IMR-90 (cell line): ENCODE measurements at regions not wholly inside any gene's neighbourhood (a gene's known extent, or its start where the extent isn't known, plus 50 kb on each side); places are given as distances from the start of the nearest gene placed in this dataset.

Experiments
- ATAC-seq: fragments of 200-7000 bp; cut with Tn5 transposase; 2 replicates; pipeline ENCODE4 v1.9.1; 2020; ENCODE audit warnings: low read depth, mild to moderate bottlenecking, moderate library complexity
- BruUV-seq: library from RNA; stranded (reverse); fragments of 400-500 nt; replicated peaks from 2 replicates; lab custom pipeline; 2021; lab: Mats Ljungman, UMichigan
- CTCF ChIA-PET: fragments of 300-600 bp; formaldehyde crosslinking; extraction: SDS; loops from one replicate; lab custom pipeline; 2021; ENCODE audit warnings: antibody characterized with exemption; lab: Yijun Ruan, JAX
- POLR2A ChIA-PET: fragments of 300-600 bp; sonication (Branson Sonifier 250); formaldehyde crosslinking; loops from one replicate; lab custom pipeline; 2022; ENCODE audit warnings: antibody characterized with exemption; ENCODE audit not compliant: unreplicated experiment; lab: Charles Lee
- DNase-seq: peaks from one replicate; pipeline ENCODE4 v3.0.0; 2013
- H2AFZ ChIP-seq: replicated peaks from 2 replicates; pipeline ENCODE3; 2013; ENCODE audit warnings: low read length, mild to moderate bottlenecking; ENCODE audit not compliant: poor library complexity
- H2AK5ac ChIP-seq: 2 replicates; pipeline ENCODE4 v1.6.1; 2013; ENCODE audit warnings: low read depth, low read length, inconsistent platforms
- H2AK9ac ChIP-seq: replicated peaks from 2 replicates; pipeline ENCODE3; 2013; ENCODE audit warnings: mild to moderate bottlenecking, low read depth, low read length, moderate library complexity; ENCODE audit not compliant: poor library complexity
- H2BK120ac ChIP-seq: 2 replicates; pipeline ENCODE4 v1.6.1; 2013; ENCODE audit warnings: low read depth, low read length, inconsistent platforms
- H2BK15ac ChIP-seq: 3 replicates; pipeline ENCODE4 v1.6.1; 2013; ENCODE audit warnings: low read depth, low read length, inconsistent platforms
- H2BK20ac ChIP-seq: 2 replicates; pipeline ENCODE4 v1.6.1; 2013; ENCODE audit warnings: low read depth, mild to moderate bottlenecking, inconsistent platforms, low read length, moderate library complexity
- H2BK5ac ChIP-seq: 2 replicates; pipeline ENCODE4 v1.6.1; 2013; ENCODE audit warnings: mild to moderate bottlenecking, low read depth, low read length, inconsistent platforms; ENCODE audit not compliant: poor library complexity, severe bottlenecking
- H3K14ac ChIP-seq: replicated peaks from 2 replicates; pipeline ENCODE4 v1.6.1; 2013; ENCODE audit warnings: low read depth, low read length, inconsistent platforms
- H3K18ac ChIP-seq: 2 replicates; pipeline ENCODE4 v1.6.1; 2013; ENCODE audit warnings: low read depth, low read length, control low read depth
- H3K23ac ChIP-seq: 2 replicates; pipeline ENCODE4 v1.6.1; 2013; ENCODE audit warnings: low read depth, low read length, inconsistent platforms
- H3K27ac ChIP-seq: 2 replicates; pipeline ENCODE4 v1.5.1; 2013; ENCODE audit warnings: mild to moderate bottlenecking, control low read depth, low read length; ENCODE audit not compliant: insufficient read depth
- H3K27me3 ChIP-seq: 2 replicates; pipeline ENCODE4 v1.6.1; 2013; ENCODE audit warnings: low read length; ENCODE audit not compliant: control insufficient read depth, insufficient read depth
- H3K36me3 ChIP-seq: 2 replicates; pipeline ENCODE4 v1.6.1; 2013; ENCODE audit warnings: low read length, mixed read lengths; ENCODE audit not compliant: control insufficient read depth, insufficient read depth
- H3K4ac ChIP-seq: 2 replicates; pipeline ENCODE4 v1.6.1; 2013; ENCODE audit warnings: low read depth, low read length, inconsistent platforms
- H3K4me1 ChIP-seq: 2 replicates; pipeline ENCODE4 v1.6.1; 2013; ENCODE audit warnings: low read length, mixed read lengths; ENCODE audit not compliant: control insufficient read depth, insufficient read depth
- H3K4me2 ChIP-seq: 2 replicates; pipeline ENCODE4 v1.6.1; 2013; ENCODE audit warnings: low read depth, mild to moderate bottlenecking, control low read depth, low read length, moderate library complexity
- H3K4me3 ChIP-seq: 2 replicates; pipeline ENCODE4 v1.5.1; 2013; ENCODE audit warnings: low read depth, mild to moderate bottlenecking, control low read depth, low read length, moderate library complexity; ENCODE audit not compliant: insufficient read depth
- H3K56ac ChIP-seq: 2 replicates; pipeline ENCODE4 v1.6.1; 2013; ENCODE audit warnings: low read length, inconsistent platforms; ENCODE audit not compliant: insufficient read depth; ENCODE audit errors: extremely low read depth
- H3K79me1 ChIP-seq, 2 experiments: 2 replicates each; pipeline ENCODE4 v1.6.1; 2013; ENCODE audit warnings: low read length in 2 of 2, inconsistent platforms in 1 of 2, low read depth in 1 of 2
- H3K9ac ChIP-seq: 2 replicates; pipeline ENCODE4 v1.6.1; 2013; ENCODE audit warnings: low read depth, low read length, control low read depth
- H3K9me1 ChIP-seq: 2 replicates; pipeline ENCODE4 v1.6.1; 2013; ENCODE audit warnings: low read length, inconsistent platforms; ENCODE audit not compliant: insufficient read depth
- H3K9me3 ChIP-seq: 2 replicates; pipeline ENCODE4 v1.6.1; 2013; ENCODE audit warnings: low read length; ENCODE audit not compliant: control insufficient read depth, insufficient read depth
- H4K20me1 ChIP-seq: 2 replicates; pipeline ENCODE4 v1.6.1; 2013; ENCODE audit warnings: low read length, inconsistent platforms; ENCODE audit not compliant: insufficient read depth
- H4K5ac ChIP-seq: 2 replicates; pipeline ENCODE4 v1.6.1; 2013; ENCODE audit warnings: mild to moderate bottlenecking, low read depth, low read length, control low read depth
- H4K8ac ChIP-seq, 2 experiments: 2 replicates each; pipeline ENCODE4 v1.6.1; 2013; ENCODE audit warnings: low read depth in 2 of 2, low read length in 2 of 2, control low read depth in 1 of 2, inconsistent platforms in 1 of 2
- H4K91ac ChIP-seq: 2 replicates; pipeline ENCODE4 v1.6.1; 2013; ENCODE audit warnings: low read depth, low read length, inconsistent platforms; ENCODE audit not compliant: insufficient read depth
- BHLHE40 ChIP-seq: fragments of 150-350 bp; IDR thresholded peaks from 2 replicates; pipeline ENCODE4 v1.6.1; 2016; ENCODE audit warnings: mild to moderate bottlenecking, low read depth, low read length
- CTCF ChIP-seq: conservative IDR thresholded peaks from 2 replicates; pipeline ENCODE4 v1.5.1; 2012; ENCODE audit warnings: mild to moderate bottlenecking, low read depth, low read length, improper control_type of control experiment
- FOS ChIP-seq: fragments of 150-350 bp; IDR thresholded peaks from 2 replicates; pipeline ENCODE4 v1.6.1; 2016; ENCODE audit warnings: low read depth, low read length
- MAZ ChIP-seq: IDR thresholded peaks from 2 replicates; pipeline ENCODE4 v1.6.1; 2012; ENCODE audit warnings: low read depth, mild to moderate bottlenecking, low read length, improper control_type of control experiment, moderate library complexity, borderline replicate concordance
- MXI1 ChIP-seq: IDR thresholded peaks from 2 replicates; pipeline ENCODE4 v1.6.1; 2012; ENCODE audit warnings: low read depth, mild to moderate bottlenecking, low read length, moderate library complexity, borderline replicate concordance
- POLR2A ChIP-seq: IDR thresholded peaks from 2 replicates; pipeline ENCODE4 v1.6.1; 2012; ENCODE audit warnings: mild to moderate bottlenecking, low read depth, low read length
- RAD21 ChIP-seq: IDR thresholded peaks from 2 replicates; pipeline ENCODE4 v1.6.1; 2012; ENCODE audit warnings: low read length, improper control_type of control experiment
- RCOR1 ChIP-seq: IDR thresholded peaks from 2 replicates; pipeline ENCODE4 v1.6.1; 2012; ENCODE audit warnings: mild to moderate bottlenecking, low read length, improper control_type of control experiment; ENCODE audit not compliant: insufficient replicate concordance
- RFX5 ChIP-seq: IDR thresholded peaks from 2 replicates; pipeline ENCODE4 v1.8.0; 2012; ENCODE audit warnings: low read depth, mild to moderate bottlenecking, low read length, moderate library complexity
- SMC3 ChIP-seq: fragments of 150-350 bp; IDR thresholded peaks from 2 replicates; pipeline ENCODE4 v1.6.1; 2016; ENCODE audit warnings: low read depth, mild to moderate bottlenecking, antibody characterized with exemption, low read length, moderate library complexity
- USF2 ChIP-seq: fragments of 150-350 bp; IDR thresholded peaks from 2 replicates; pipeline ENCODE4 v1.6.1; 2017; ENCODE audit warnings: mild to moderate bottlenecking, antibody characterized with exemption, low read length, low read depth
- dilution Hi-C: fragments of 300-500 bp; cut with HindIII; formaldehyde crosslinking; loops from one replicate; pipeline ENCODE4 v1.14.3; 2018; ENCODE audit warnings: low sequenced_read_pairs; ENCODE audit not compliant: unreplicated experiment
- in situ Hi-C: fragments of 300-500 bp; cut with MboI; formaldehyde crosslinking; loops from 3 replicates; pipeline ENCODE4 v1.14.3; 2019; ENCODE audit warnings: low sequenced_read_pairs, inconsistent platforms, mixed read lengths
- intact Hi-C: fragments of 100-400 bp; cut with micrococcal nuclease; formaldehyde crosslinking; loops from 2 replicates; pipeline ENCODE4 v1.10.0; 2022

- CTCF ChIA-PET: no interaction called here
- Histone ChIP-seq H2BK5ac (no peak overlapping the region), H2AFZ (no peak overlapping the region), H3K14ac (no peak overlapping the region), H4K8ac (no peak overlapping the region), H2BK20ac (no peak overlapping the region), H3K23ac (no peak overlapping the region), H4K5ac (no peak overlapping the region), H3K4me3 (no peak overlapping the region), H2BK15ac (no peak overlapping the region), H2BK120ac (no peak overlapping the region), H4K20me1 (no peaks in the 10 kb centered on the region), H2AK9ac (no peak overlapping the region), H3K9me1 (no peaks in the 10 kb centered on the region), H2AK5ac (no peak overlapping the region), H3K27ac (no peak overlapping the region), H3K36me3 (no peaks in the 10 kb centered on the region), H3K79me1 (no peaks in the 10 kb centered on the region), H4K91ac (no peak overlapping the region), H3K56ac (no peak overlapping the region), H3K9me3 (peaks cover 2% of the 10 kb centered on the region; the same call in 1 of the 2 replicates), H3K4ac (no peak overlapping the region), H3K4me2 (no peak overlapping the region), H3K4me1 (no peaks in the 10 kb centered on the region), H3K18ac (no peak overlapping the region), H3K27me3 (no peaks in the 10 kb centered on the region), H3K9ac (no peak overlapping the region)
- BruUV-seq: no TSS peak
- dilution Hi-C loops: no loop called here
- no peak for DNase-seq
- in situ Hi-C loops: no loop called here
- ATAC-seq: no peak
- TF ChIP-seq POLR2A (no peak), RCOR1 (no peak), MXI1 (no peak), MAZ (no peak), SMC3 (no peak), BHLHE40 (no peak), FOS (no peak), RAD21 (no peak), USF2 (no peak), RFX5 (no peak), CTCF (no peak)
- POLR2A ChIA-PET: no interaction called here
- intact Hi-C loops: no loop called here
These were observed 490.6 kb upstream of the POU3F2 start for GRCh38 chr6:98343797-98344196.
